ENCODE measurements at regions not wholly inside any gene's neighbourhood (a gene's known extent, or its start where the extent isn't known, plus 50 kb on each side); places are given as distances from the start of the nearest gene placed in this dataset.

DNA sequence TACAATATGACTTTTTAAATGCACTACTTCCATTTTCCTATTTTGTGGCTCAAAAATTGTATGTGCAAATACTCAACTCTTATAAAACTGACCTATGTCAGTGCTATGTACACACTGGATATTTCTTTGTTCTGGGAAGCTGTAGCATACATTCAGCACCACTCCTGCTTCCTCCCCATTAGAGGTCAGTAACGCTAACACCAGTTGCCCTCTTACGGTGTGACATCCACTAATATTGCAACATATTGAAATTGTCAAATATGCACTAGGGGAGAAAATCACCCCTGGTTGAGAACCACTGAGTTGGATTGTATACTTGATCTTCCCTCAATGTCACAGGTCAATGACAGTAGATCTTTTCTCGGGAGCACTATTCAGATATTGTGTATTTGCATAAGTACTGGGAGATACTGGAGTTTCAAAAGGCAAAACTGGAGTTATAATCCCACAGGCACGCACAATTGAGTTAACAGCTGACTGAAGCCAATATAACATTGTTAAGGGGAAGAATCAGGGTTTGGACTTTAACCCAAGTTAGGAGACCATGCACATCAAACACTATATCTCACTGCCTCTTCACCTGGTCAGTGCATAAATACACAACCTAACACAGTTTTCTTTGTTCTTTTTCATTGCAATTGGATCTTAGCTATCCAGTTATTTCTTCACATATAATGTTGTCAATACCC is 1276.5 kb upstream of the MIR17HG start:
- no peak for DNase-seq (ENCODE audit: low spot score)

- DNase-seq (ENCODE audit: low spot score): no peak
These were observed 1262.7 kb upstream of the MIR17HG start for GRCh38 chr13:90084684-90085290.

DNA sequence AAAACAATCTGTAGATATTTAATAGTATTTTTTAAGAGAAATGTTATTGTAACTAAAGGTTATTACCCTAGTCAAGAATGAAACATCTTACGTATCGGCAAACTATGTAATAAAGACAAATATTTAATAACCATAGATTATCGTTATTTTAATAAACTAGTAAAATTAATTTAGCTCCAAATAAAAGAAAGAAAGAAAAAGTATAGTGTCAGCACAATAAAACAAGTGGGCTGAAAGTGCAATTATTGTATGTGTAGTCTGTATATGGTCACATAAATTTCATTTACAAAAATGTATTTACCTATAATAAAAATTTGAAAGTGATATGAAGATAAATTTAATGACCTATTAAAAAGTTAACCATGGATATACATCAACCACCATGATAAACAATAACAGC is 1258.4 kb upstream of the MIR17HG start:
- DNase-seq (ENCODE audit: low spot score): no peak

- no peak for DNase-seq (ENCODE audit: low spot score)
These were observed 1255.9 kb upstream of the MIR17HG start for GRCh38 chr13:90091611-90092010.

DNA sequence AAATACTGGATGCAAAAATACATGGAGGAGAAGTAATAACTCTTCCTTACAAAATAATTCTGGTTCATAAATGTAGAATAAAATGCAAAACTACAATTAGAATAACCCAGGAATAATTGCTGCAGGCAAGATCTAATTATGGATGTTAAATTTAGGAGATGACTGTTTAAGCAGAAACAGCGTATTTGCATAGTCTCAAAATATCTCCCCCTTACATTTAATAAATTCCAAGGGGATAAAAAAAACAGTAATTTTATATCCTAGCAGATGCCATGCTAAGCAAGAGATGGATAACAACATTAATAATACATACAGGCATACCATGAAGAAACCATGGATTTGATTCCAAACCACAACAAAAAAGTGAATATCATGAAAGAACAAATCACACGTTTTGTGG is 1253.1 kb upstream of the MIR17HG start:
- DNase-seq (ENCODE audit: low spot score): no peak

DNA sequence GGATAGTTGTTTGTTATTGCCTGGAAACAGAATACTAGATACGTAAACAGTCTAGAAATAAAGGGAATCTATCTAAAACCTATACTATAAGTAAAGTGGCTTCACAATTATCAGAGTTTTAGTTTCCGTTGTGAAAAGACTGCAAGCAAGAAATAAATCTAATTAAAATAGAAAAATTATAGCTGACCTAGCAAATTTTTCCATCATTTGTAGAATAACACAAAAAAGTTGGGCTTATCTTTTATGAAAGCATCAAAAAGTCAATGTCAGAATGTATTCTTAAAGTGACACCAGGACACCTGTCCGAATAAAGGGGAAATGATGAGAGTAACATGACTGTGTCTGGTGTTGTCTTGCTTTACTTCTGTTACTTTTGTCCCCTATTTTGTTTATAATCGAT is 1248.9 kb upstream of the MIR17HG start:
- DNase-seq (ENCODE audit: low spot score): no peak

DNA sequence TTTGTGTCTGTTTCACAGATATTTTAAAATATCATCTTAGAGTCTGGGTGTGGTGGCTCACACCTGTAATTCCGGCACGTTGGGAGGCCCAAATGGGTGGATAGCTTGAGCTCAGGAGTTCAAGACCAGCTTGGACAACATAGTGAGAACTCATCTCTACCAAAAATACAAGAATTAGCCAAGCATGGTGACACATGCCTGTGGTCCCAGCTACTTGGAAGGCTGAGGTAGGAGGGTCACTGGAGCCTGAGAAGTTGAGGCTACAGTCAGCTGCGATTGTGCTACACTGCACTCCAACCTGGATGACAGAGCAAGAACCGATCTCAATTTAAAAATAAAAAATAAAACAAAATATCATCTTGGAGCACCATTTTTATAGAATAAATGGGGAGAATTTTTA is 1247.6 kb upstream of the MIR17HG start:
- no peak for DNase-seq (ENCODE audit: low spot score)

GRCh38 chr13:90103099-90103784 is 1244.2 kb upstream of the MIR17HG start:
- no peak for DNase-seq (ENCODE audit: low spot score)

- DNase-seq (ENCODE audit: low spot score): no peak
These were observed 1242.7 kb upstream of the MIR17HG start for GRCh38 chr13:90104764-90105163.

DNA sequence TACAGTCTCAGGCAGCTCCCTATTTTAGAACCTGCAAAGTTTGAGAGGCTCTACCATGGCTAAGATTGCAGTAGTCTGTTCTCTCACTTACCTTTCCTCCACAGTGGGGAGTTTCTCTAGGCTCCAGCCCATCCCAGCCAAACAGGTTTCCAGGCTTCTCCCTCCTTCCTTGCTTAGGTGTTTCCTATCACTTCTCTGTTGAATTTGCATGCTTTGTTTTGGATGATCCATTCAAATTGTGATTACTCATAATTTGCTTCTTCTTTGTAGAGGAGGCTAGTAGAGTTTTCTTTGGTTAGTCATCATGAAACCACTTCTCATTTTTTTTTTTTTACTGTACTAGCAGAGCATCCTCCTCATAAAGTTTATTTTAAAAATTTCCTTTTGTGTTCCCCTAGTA is 1242.2 kb upstream of the MIR17HG start:
- no peak for DNase-seq (ENCODE audit: low spot score)

DNA sequence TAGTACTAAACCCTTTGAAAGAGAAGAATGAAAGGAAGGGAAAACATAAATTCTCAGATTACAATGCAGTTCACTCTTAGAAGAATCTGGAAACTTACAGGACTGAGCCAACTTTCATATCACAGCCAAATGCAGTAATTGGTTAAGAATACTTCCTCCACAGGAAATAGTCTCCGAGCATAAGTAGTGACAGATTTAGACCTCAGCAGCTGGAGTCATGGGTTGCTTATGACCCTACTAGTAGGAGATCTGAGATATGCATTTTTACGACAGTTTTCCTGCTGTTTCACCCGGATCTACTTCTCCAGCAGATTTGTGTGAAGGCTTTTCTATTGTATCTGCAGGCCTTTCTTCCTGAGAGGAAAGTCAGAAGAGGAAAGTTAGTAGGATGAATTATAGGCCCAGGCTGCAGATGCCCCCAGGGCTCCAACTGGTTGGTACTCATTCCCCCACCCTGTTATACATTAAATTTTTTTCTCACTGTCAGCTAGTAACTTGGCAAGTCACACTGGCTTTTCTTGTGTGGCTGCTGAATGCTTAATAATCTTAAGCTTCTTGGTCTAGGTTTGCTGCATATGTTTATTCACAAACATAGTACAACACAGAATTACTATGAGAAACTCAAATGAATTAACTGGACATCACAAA is 1241.5 kb upstream of the MIR17HG start:
- no peak for DNase-seq (ENCODE audit: low spot score)

- no peak for DNase-seq (ENCODE audit: low spot score)
These were observed 1239.8 kb upstream of the MIR17HG start for GRCh38 chr13:90107661-90108060.

DNA sequence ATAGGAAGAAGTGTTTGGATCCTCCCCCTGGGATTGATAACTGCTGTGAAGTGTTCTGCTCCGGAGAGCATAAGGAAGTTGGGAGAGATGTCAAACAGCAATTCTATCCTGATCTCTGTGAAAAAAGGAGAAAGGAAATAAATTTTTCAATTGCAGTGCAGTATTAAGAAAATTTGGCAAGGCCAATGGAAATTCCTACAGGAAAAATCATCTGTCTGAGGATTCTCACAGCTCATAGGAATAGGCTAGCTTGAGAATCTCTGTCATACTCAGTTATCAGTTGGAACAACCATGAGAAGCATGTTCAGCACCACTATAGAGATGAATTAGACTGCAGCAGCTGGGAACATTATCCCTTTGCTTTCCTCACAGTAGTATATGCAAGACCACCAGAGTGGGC is 1238.9 kb upstream of the MIR17HG start:
- no peak for DNase-seq (ENCODE audit: low spot score)

DNA sequence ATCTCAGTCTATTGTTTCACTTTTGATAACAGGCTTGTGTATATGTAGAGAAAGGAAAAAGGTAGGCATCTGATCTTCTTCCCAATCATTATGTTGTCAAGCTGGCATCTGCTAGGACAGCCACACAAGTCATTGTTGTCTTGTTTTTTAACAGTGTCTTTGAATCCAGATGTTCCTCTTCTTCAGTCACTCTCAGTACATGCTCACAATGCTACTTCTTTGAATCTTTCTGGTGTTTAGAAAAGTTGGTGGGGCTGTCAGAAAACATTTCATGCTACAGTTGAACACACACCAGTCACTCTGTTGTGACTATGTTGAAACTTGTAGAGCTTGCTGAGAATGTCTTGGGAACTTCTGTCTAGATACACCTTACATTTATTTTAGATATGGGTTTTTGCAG is 1231.4 kb upstream of the MIR17HG start:
- DNase-seq (ENCODE audit: low spot score): no peak

DNA sequence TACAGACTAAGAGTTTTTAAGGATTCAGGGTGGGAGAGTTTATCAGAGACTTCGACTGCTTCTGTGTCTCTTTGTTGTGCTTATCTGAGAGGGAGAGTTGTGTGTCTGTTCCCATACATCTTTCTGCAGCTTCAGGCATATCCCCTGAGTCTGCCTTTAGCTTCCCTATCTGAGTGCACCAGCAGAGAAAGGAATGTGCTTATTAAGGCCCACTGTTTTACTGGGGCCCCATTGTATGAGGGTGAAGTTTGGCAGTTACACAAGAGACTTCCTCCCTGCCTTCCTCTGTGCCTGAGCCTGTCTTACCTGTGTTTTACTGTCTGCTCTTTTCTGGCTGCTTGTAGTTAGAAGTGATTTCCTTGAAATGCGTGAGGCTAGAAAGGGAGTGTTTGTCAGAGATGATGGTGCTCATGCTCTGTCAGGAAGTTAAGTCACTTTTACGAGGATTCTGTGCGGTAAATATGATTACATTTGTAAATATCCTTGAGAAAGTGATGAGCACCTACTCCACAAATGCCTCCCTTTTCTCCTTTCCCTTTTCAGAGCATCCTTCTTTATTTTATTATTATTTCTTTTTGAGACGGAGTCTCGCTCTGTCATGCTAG is 1228.9 kb upstream of the MIR17HG start:
- DNase-seq (ENCODE audit: low spot score): no peak

DNA sequence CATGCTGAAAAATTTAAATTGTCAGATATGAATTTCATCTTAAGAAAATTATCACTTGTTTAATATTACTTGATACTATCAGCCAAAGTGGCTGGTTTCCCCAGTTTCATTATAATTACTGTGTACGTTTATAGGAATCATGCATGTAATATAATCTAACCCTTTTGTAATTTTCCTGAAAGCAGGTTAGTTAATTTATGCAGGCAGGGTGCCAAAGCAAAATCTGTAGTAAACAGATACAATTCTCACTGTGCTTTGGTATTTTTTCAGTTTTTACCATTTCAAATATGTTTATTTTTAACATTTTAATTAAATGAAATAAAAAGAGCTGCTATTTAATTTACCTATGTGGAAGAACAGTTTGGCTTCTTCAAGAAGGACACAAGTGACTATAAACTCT is 1227.5 kb upstream of the MIR17HG start:
- no peak for DNase-seq (ENCODE audit: low spot score)

- no peak for DNase-seq (ENCODE audit: low spot score)
These were observed 1225.7 kb upstream of the MIR17HG start for GRCh38 chr13:90121784-90122183.

- no peak for DNase-seq (ENCODE audit: low spot score)
These were observed 1225.0 kb upstream of the MIR17HG start for GRCh38 chr13:90122531-90122930.

GRCh38 chr13:90135558-90135957 is 1211.9 kb upstream of the MIR17HG start:
- no peak for DNase-seq (ENCODE audit: low spot score)

- no peak for DNase-seq (ENCODE audit: low spot score)
These were observed 1205.2 kb upstream of the MIR17HG start for GRCh38 chr13:90142251-90142650.

GRCh38 chr13:90154311-90154960 is 1193.1 kb upstream of the MIR17HG start:
- DNase-seq (ENCODE audit: low spot score): no peak

GRCh38 chr13:90156390-90156789 is 1191.1 kb upstream of the MIR17HG start:
- DNase-seq (ENCODE audit: low spot score): no peak
